GM19468 (cell line): ENCODE measurements at regions not wholly inside any gene's neighbourhood (a gene's known extent, or its start where the extent isn't known, plus 50 kb on each side); places are given as distances from the start of the nearest gene placed in this dataset.

Experiments
- ATAC-seq: cut with Tn5 transposase; IDR thresholded peaks from one replicate; pipeline ENCODE4 v1.9.1; 2021; ENCODE audit warnings: mild to moderate bottlenecking, moderate library complexity, moderate number of reproducible peaks; ENCODE audit not compliant: unreplicated experiment; ENCODE audit errors: extremely low read depth

GRCh38 chr11:109898592-109898991 lies 194.6 kb upstream of the ZC3H12C start:
- ATAC-seq = no peak

- no peak for ATAC-seq
Observed at GRCh38 chr11:109902764-109903433, 190.3 kb upstream of the ZC3H12C start.

DNA sequence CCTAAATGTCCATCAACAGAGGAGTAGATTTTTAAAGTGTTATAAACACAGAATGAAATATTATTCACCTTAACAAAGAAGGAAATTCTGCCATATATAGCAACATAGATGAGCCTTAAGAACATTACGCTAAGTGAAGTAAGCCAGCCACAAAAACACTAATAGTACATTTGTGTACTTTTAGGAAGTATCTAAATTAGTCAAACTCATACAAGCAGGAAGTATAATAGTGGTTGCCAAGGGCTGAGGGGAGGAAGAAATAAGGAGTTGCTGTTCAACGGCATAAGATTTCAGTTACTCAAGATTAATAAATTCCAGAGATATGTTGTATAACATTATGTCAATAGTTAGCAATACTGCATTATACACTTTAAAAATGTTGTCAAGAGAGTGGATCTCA lies 181.7 kb upstream of the ZC3H12C start:
- no peak for ATAC-seq

- ATAC-seq = no peak
Observed at GRCh38 chr11:109914038-109914437, 179.2 kb upstream of the ZC3H12C start.

DNA sequence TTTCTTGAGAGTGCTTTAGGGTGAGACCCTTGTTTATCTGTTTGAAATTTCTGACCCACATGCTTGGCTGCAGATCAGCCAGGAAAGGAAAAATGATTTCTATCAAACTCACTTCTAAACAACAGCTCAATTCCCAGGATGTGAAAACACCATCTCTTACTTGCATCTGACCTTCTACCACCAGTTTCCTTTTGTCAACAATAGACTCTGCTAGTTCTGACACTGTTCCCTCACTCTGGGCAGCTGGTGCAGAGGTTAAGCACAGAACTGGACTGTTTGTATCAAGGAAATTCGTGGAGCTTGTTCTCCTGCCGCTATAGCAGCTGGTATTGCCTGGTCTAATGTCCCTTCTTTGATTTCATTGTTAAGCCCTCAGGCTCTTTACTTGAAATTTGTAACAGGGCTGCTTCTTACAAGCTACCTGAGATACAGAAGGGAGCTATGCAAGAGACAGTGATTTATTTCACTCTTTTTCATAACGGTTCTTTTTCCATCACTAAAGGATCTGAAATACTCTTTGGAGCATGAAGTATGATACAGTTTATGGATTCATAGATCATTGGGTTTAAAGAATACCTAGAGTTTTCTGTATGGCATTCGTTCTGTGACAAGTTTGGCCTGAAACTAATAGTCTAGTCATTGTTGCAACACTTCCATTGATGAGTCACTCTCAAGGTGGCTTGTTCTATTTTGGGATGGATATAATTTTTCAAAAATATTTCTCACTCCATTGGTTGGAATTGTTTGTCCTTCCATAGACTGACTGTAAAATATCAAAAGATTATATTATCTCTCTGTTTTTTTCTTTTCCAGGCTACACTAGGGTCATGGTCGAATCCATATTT lies 178.2 kb upstream of the ZC3H12C start:
- no peak for ATAC-seq

DNA sequence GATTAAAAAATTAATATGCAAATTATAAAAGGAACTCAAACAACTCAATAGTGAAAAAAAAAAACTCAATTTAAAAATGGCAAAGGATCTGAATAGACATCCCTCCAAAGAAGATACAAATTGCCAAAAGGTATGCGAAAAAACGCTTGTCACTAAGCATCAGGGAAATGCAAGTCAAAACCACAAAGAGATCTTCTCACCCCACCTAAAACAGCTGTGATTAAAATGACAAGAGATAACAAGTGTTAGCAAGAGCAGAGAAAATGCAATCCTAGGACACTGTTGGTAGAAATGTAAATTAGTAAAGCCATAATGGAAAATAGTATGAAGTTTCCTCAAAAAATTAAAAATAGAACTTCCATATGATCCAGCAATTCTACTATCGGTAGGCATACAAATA lies 166.3 kb upstream of the ZC3H12C start:
- no peak for ATAC-seq

DNA sequence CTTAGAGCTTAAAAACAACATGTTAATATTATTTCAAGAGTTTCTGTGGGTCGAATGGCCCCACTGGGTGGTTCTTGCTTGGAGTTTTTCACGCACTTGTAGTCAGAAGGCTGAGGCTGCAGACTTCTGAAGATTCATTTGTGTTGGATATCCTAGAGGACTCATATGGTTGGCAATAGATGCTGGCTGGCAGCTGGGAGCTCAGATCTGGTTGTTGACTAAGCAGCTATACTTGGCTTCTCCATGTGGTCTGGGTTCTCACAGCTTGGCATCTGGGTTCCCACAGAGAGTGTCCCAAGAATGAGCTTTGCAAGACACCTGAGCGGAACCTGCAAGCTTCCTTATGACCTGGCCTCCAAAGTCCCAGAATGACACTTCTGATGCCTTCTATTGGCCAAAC lies 163.9 kb upstream of the ZC3H12C start:
- no peak for ATAC-seq

DNA sequence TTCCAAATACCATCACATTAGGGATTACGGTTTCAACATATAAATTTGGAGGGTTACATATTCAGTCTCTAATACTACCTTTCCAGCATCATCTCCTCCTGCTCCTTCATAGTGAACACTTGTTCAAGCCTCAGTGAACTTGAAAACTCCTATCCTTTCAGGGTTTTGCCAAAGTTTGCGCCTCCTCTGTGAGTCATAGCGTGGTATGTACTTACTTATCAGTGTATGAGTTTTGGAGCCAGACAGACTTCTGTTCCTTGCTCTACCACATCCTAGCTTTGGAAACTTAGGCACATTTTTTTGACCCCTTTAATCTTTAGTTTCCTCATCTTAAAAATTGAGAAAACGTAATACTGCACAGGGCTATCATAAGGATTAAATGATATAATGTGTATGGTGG lies 160.1 kb upstream of the ZC3H12C start:
- no peak for ATAC-seq

DNA sequence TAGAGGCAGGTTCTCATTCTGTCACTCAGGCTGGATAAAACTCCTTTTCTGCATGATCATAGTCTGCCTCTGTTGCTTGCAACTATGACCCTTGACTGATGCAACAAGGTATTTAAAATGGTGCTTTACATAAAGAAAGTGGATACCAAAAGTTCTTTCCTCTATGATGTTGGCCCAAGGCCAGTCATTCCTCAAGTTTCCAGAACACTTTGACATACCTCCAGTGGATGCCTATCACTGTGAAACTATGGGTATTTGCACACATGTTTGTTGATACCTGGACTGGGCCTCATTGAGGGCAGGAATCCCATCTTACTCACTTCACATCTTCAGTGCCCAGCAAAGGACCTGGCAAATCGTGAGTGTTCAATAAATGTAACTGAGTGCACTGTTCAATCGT lies 159.0 kb upstream of the ZC3H12C start:
- ATAC-seq = no peak

DNA sequence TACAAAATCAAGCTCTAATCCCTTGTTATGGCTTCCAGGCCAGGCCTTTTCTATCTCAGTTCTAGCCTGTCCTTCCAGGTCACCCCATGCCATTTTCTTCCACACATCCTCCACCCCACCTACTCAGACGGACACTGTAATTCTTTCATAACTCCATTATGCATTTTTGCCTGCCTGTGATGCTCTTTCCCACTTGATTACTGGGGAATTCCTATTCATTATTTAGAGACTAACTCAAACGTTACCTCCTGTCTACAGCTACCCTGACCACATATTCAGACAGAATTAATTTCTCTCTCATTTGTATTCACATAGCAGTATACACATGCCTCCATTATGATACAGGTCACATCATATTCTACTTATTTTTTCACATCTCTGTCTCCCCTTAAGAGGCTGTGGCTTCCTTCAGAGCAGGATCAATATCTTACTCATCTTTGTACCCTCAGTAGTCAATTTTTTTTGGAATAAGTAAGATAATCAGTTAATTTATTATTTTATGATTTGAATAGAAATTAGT lies 156.5 kb upstream of the ZC3H12C start:
- ATAC-seq = no peak

DNA sequence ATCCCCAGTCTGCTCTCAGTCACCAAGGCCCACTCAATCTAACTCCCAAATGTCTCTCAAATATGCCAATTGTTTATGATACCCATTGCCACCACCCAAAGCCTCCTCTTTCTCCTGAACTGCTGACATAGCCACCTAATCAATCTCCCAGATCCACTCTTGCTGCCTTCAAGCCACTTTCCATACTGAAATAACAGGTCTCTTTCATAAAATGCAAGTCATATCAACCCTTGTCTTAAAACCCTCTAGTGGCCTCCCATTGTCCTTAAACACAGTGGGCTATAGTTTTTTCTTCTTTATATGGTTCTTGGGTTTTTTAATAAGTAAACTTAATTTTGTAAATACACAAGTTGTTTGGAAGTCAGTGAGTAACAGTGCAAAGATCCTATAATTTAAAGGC lies 155.2 kb upstream of the ZC3H12C start:
- no peak for ATAC-seq

DNA sequence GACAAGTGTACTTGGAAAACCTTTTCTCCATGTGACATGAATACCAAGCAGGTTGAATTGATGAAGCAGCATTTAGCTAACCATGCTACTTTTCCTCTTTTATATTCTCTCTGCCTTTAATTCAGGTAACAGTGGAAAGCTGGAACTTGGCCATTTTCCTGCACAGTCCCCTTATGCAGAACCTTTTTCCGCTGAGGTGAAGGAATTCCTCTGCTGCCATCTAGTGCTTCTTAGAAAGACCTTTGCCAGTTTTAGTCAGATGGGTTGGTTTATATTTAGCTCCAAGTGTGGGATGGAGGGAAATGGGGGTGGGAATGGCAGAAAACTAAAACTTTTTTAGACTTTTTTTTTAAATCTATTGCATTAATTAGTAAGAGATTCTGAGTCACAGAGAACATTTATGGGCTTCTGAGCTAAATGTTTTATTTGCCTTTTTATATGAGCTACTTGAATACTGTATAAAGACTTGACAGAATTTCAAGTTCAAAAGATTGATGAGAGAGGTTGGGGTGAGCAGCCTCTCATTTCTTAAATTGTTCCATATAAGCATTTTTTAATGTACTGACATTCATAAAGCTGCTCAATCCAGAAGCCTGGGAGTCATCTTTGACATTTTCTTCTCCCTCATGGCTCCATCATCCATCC lies 153.9 kb upstream of the ZC3H12C start:
- no peak for ATAC-seq

DNA sequence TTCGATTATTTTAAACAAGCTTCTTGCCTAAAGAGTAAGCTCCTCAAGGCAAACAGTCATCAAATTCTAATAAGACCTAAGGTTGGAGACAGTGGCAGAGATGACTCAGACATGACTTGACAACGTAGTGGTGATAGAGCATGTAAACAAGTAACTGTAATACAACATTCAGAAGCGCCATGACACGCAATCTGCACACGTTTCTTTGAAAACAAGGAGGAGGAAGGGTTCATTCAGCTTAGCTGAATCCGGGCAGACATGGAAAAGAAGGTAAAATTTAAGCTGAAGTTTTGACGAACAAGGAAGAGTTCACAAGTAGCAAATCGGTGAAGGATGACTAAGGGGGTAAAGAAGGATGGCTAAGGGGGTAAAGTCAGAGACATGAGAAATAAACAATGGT lies 152.4 kb upstream of the ZC3H12C start:
- ATAC-seq = no peak

GRCh38 chr11:109945626-109946321 lies 147.4 kb upstream of the ZC3H12C start:
- peak; percentile 27 for ATAC-seq

DNA sequence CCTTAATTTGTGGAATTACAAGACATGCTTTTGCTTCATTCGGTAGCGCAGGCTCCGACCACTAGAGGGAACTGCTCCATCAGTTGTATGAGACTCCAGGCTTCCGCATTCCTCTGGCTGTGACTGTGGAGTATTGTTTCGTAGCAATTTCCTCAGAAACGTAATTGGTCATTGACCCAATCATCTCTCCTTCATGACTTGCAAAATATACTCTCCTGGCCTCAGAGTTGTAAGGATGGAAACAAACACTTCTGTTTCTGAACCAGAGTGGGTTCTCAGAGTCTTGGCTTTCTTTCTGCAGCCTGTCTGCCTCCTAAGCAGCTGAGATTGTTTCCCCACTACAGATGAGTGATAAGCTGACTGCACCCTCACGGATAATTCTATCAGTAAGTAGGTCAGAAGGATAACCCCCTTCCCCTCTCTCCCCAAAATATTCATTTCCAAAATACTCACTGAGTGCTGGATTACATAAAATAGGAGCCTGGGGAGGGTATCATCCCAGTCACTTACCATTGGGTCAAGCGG lies 146.8 kb upstream of the ZC3H12C start:
- peak; percentile 77 for ATAC-seq

GRCh38 chr11:109954534-109954933 lies 138.7 kb upstream of the ZC3H12C start:
- ATAC-seq = no peak

DNA sequence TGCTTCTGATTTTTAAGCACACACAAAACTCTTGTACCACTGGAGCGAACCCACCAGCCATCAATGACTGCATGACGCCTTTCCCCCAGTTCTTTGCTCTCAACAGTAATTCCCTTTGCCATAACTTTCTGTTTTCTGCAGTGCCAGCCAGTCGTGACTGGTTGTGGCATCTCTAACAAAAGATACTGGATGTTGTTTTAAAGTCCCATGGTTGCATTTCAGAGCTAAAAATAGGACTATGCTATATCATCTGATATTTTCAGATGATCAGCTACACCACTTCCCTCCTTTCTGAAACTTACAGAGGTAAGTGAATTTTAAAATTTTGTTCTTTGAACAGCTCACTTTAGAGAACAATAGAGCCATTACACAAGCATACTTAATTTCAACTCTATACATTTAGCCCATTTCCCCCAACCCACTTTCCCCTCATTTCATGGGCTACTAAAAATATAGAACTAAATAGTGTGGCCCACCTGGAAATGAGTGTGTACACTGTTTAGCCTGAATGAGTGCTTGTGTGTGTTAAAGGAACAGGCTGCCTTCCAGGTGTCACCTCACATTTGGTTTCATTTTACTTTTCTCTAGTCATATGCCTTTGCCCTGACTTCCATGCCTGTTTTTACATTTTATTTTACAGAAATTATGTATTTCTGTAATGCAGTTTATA lies 136.9 kb upstream of the ZC3H12C start:
- peak; percentile 68 for ATAC-seq

GRCh38 chr11:109957000-109957399 lies 136.2 kb upstream of the ZC3H12C start:
- peak; percentile 20 for ATAC-seq

- no peak for ATAC-seq
Observed at GRCh38 chr11:109957601-109958000, 135.6 kb upstream of the ZC3H12C start.
